ENCODE measurements at regions not wholly inside any gene's neighbourhood (a gene's known extent, or its start where the extent isn't known, plus 50 kb on each side); places are given as distances from the start of the nearest gene placed in this dataset.
A peak's percentile ranks its signal among the peaks of the same experiment; 100 is the strongest.

GRCh38 chr18:25685088-25685487, 333.1 kb upstream of the ZNF521 start:
- no peak for DNase-seq

GRCh38 chr18:25679491-25679890, 327.5 kb upstream of the ZNF521 start:
- WGBS, 5 donors: 62 to 74% (median 69%) methylated on average over 2 of the region's 2 CpGs
- Histone ChIP-seq H3K27ac (no peak overlapping the region), H3K36me3 (no peaks in the 10 kb centered on the region), H3K4me3 (no peak overlapping the region), H3K9me3 (no peaks in the 10 kb centered on the region), H3K4me1 (no peaks in the 10 kb centered on the region), H3K27me3 (no peaks in the 10 kb centered on the region)
- no peak for DNase-seq
- TF ChIP-seq EP300 (IDR thresholded peaks at IDR 0.05) (no peak), POLR2A (IDR thresholded peaks at IDR 0.05) (no peak), CTCF (IDR thresholded peaks at IDR 0.05) (no peak)
- intact Hi-C loops (cut with DNase I; ENCODE audit: low total_unique reads): no loop called here

More at GRCh38 chr18:25685088-25685487, 333.1 kb upstream of the ZNF521 start:
- TF ChIP-seq POLR2A (IDR thresholded peaks at IDR 0.05): no peak
- no peak for TF ChIP-seq EP300 (IDR thresholded peaks at IDR 0.05)
- no peak for TF ChIP-seq POLR2AphosphoS5 (IDR thresholded peaks at IDR 0.05)
- TF ChIP-seq CTCF (IDR thresholded peaks at IDR 0.05): no peak
- Histone ChIP-seq H3K9me3 (no peaks in the 10 kb centered on the region), H3K4me3 (no peak overlapping the region), H3K4me1 (no peaks in the 10 kb centered on the region), H3K27ac (no peak overlapping the region), H3K27me3 (no peaks in the 10 kb centered on the region), H3K36me3 (no peaks in the 10 kb centered on the region)
- WGBS, 5 donors: 82 to 89% (median 84%) methylated on average over 4 of the region's 4 CpGs
- intact Hi-C loops (cut with DNase I; ENCODE audit: low total_unique reads): no loop called here

GRCh38 chr18:25678221-25678620, 326.3 kb upstream of the ZNF521 start:
- Histone ChIP-seq H3K4me3 (no peak overlapping the region), H3K27me3 (no peaks in the 10 kb centered on the region), H3K9me3 (no peaks in the 10 kb centered on the region), H3K4me1 (no peaks in the 10 kb centered on the region), H3K36me3 (no peaks in the 10 kb centered on the region), H3K27ac (no peak overlapping the region)
- intact Hi-C loops (cut with DNase I; ENCODE audit: low total_unique reads): no loop called here
- 62 to 77% (median 71%) methylated on average over 4 of the region's 4 CpGs for WGBS, 5 donors
- DNase-seq: no peak
- TF ChIP-seq EP300 (IDR thresholded peaks at IDR 0.05) (no peak), POLR2A (IDR thresholded peaks at IDR 0.05) (no peak), POLR2AphosphoS5 (IDR thresholded peaks at IDR 0.05) (no peak), CTCF (IDR thresholded peaks at IDR 0.05) (no peak)

GRCh38 chr18:25675123-25675850, 323.3 kb upstream of the ZNF521 start:
- Histone ChIP-seq H3K27me3 (no peaks in the 10 kb centered on the region), H3K4me1 (no peaks in the 10 kb centered on the region), H3K4me3 (no peak overlapping the region), H3K36me3 (no peaks in the 10 kb centered on the region), H3K9me3 (peaks cover 0 to 5% (median 0%) of the 10 kb centered on the region in 4 donors), H3K27ac (no peak overlapping the region)
- DNase-seq: peak in 1 of 2 donors; percentile 12
- intact Hi-C loops (cut with DNase I; ENCODE audit: low total_unique reads): no loop called here
- whole genome bisulfite sequencing, 5 donors: 64 to 72% (median 68%) methylated on average over 8 of the region's 8 CpGs
- no peak for TF ChIP-seq POLR2AphosphoS5 (IDR thresholded peaks at IDR 0.05)
- no peak for TF ChIP-seq POLR2A (IDR thresholded peaks at IDR 0.05)
- no peak for TF ChIP-seq EP300 (IDR thresholded peaks at IDR 0.05)
- no peak for TF ChIP-seq CTCF (IDR thresholded peaks at IDR 0.05)
